HG03159 (cell line): ENCODE measurements at regions not wholly inside any gene's neighbourhood (a gene's known extent, or its start where the extent isn't known, plus 50 kb on each side); places are given as distances from the start of the nearest gene placed in this dataset.
"Not testable (repeated sequence)": the region's sequence is repeated elsewhere in the genome, so short reads cannot be mapped to it uniquely, and the experiment has no call there.

Experiments
- ATAC-seq: cut with Tn5 transposase; IDR thresholded peaks from one replicate; pipeline ENCODE4 v1.9.1; 2021; ENCODE audit warnings: mild to moderate bottlenecking, moderate library complexity; ENCODE audit not compliant: unreplicated experiment

DNA sequence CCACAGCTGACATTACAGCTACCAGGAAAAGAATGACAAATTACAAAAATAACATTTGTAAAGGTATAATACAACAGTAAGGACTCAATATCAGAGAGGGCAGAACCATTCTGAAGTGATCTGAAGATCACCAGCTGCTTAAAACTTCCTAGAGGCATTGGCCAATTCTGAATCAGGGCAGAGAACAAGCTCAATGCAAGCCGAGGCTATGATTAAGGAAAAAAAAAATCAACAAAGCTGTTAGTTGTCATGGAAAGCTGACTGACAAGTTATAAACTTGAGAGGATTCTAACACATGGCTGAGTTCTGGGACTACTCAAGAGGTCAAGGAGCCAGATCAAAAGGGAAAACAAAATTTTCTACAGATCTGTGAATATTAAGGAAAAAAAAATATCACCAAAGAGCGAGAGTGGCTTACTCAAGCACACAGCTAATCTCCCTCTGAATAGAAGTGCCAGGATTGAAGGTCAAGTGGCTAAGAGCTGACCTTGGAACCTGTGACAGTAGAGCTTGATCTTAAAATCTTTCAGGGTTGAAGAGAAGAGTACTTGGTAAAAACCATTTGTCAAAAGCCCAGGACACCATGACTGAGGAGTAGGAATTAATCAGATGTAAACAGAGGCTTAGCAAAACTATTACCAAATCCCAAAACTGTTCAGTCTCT lies 383.4 kb downstream of the USP25 start:
- ATAC-seq = no peak

GRCh38 chr21:16115461-16115860 lies 385.7 kb downstream of the USP25 start:
- no peak for ATAC-seq

DNA sequence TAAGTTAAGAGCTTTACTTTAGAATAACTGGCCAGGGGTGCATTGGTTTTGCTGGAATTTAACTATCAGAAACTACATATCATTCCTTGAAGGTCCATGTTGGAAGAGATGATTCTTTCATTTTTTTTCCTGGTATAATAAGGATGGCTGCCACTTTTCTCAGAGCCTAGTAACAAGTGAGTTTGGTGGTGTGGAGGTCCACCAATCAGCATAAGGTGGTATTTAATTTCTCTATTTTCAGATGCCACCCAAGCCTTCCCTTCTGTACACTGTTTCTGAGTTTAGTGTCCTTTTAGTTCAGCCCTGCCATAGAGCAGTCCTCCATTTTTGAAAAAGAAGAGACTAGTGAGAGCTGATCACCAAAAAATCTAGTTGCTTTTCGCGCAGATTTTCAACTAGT lies 386.3 kb downstream of the USP25 start:
- ATAC-seq = no peak

DNA sequence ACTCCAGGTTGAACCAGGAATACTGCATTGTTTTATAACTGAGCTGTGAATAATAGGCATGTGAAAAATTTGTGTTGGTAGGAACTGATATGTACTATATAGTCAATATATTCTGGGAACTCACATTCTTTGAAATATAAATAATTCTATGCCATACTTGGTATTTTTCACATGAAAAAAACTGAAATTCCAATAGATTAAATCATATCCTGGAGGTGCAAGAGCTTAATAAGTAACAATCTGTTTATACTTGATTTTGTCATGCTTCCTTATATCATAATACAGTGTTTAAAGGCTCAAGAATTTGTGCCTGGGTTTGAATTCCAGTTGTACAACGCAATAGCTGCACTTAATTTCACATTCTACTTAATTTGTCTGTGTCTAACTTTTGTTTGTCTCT lies 387.0 kb downstream of the USP25 start:
- ATAC-seq = no peak

DNA sequence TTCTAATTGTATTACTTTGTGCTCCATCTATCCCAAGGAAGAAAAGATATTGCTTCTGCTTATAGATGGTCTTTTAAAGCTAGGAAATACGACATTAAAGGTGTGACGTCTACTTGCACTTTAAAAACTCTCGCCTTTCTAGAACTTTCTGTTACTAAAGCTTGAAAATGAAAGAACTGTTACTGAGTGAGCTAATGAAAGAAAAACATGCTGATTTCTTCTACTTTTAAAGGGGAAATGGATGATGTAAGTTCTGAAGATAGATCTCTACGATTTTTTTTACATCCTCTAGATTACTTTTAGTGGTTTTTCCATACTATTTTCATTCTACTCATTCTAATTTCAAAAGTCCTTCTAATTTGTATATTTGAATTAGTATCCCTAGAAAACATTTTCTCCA lies 387.5 kb downstream of the USP25 start:
- no peak for ATAC-seq

GRCh38 chr21:16117851-16118590 lies 388.2 kb downstream of the USP25 start:
- ATAC-seq = no peak

DNA sequence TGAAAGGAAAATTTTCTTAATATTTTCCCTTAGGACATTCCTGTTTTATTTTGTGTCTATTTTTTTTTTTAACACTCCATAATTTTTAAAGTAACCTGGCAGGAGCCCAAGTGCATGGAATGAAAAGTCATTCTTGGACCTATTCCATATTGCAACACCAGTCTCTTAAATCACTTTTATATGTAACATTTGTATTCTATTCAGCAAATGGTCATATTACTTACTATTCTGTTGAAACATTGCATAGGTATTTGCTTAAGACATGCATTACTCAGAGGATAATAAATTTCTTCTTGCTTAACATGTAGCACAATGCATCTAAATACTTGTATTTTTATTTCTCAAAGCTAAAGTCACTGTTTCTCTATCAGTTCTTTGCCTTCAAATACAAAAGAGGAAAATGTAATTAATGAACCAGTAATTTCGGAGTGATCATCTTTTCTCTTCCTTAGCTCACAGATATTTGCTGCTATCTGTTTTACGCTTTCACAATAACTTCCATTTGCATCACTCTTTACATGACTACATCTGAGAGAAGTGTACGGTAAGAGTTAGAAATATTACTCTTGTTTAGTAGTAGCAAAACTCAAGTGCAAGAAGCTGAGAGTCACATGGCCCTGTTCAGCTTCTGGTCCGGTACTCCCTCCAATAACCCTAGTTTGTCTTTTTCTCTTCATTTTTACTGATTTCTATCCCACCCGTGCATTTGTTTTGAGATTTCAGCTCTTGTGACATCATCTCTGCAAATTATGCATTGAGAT lies 394.8 kb downstream of the USP25 start:
- no peak for ATAC-seq

- no peak for ATAC-seq
Measured at GRCh38 chr21:16125274-16125673, 395.5 kb downstream of the USP25 start.

DNA sequence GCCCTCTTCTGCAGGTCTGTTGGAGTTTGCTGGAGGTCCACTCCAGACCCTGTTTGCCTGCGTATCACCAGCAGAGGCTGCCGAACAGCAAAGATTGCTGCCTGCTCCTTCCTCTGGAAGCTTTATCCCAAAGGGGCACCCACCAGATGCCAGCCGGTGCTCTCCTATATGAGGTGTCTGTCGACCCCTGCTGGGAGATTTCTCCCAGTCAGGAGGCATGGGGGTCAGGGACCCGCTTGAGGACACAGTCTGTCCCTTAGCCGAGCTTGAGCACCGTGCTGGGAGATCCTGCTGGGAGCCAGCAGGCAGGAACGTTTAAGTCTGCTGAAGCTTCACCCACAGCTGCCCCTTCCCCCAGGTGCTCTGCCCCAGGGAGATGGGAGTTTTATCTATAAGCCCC lies 402.7 kb downstream of the USP25 start:
- ATAC-seq = not testable (repeated sequence)

DNA sequence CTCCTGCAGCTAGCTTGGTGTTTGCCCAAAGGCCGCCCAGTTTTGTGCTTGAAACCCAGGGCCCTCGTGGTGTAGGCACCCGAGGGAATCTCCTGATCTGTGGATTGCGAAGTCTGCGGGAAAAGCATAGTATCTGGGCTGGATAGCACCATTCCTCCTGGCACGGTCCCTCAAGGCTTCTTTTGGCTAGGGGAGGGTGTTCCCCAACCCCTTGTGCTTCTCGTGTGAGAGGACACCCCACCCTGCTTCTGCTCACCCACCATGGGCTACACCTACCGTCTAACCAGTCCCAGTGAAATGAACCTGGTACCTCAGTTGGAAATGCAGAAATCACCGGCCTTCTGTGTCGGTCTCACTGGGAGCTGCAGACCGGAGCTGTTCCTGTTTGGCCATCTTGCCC lies 403.5 kb downstream of the USP25 start:
- ATAC-seq = no peak

- no peak for ATAC-seq
Measured at GRCh38 chr21:16134134-16134533, 404.4 kb downstream of the USP25 start.

DNA sequence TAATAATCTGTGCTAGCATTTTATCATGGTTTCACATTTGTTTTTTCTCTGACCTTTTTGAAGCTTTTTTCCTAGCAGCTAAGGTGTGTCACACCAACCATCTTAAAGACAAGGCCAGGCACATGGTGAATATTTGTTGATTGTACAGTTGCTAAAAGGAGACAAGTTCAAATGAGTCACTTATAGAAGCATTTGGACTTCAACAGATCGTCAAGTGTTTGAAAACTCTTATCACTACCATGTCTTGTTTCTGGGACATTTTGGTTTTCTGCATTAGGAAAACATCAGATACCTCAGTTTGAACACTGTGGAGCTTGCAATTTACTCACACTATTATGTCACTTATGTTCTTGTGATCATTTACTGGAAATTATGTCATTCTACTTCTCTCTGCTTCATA lies 407.3 kb downstream of the USP25 start:
- ATAC-seq = no peak

DNA sequence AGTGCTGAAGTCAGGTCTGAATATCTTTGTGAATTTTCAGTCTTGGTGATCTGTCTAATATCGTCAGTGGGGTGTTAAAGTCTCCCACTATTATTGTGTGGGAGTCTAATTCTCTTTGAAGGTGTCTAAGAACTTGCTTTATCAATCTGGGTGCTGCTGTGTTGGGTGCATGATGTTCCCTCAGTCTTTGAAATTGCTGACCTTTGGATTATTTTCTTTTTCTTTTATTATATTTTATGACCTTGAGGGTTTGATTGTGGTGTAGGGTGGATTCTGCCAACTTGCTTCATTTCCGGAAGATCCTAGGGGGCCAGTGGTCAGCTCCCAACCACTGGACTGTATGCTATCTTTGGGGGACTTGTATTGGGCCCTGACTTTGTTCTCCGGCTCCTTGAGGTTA lies 415.3 kb downstream of the USP25 start:
- no peak for ATAC-seq

- ATAC-seq = no peak
Measured at GRCh38 chr21:16145479-16145878, 415.7 kb downstream of the USP25 start.

GRCh38 chr21:16154321-16154720 lies 424.5 kb downstream of the USP25 start:
- no peak for ATAC-seq

- no peak for ATAC-seq
Measured at GRCh38 chr21:16154951-16155635, 425.3 kb downstream of the USP25 start.

DNA sequence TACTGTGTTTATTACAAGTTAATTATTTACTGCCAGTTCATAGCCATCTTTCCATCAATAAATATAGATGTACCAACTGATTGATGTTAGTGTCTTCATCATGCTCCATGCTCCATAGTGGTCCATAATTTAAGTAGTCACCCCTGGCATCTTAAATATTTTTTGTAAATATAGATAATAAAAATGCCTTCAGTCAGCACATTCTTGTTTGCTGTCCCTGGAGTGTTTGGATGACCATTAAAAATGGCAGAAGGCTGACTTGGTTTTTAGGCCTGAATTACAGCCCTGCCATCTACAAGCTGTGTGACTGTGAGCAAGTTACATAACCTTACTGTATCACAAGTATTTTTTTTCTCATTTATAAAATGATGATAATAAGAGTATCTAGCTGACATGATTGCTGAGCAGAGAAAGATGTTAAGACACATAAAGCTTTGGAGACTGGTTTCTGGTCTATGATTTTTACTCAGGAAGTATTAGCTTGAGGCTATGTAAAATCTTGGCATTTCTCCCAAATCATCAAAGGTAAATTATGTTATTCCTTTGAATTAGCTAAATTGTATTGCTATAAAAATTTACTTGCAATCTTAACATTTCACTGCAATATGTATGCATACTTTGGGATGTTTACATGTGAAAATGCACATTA lies 427.2 kb downstream of the USP25 start:
- ATAC-seq = no peak

DNA sequence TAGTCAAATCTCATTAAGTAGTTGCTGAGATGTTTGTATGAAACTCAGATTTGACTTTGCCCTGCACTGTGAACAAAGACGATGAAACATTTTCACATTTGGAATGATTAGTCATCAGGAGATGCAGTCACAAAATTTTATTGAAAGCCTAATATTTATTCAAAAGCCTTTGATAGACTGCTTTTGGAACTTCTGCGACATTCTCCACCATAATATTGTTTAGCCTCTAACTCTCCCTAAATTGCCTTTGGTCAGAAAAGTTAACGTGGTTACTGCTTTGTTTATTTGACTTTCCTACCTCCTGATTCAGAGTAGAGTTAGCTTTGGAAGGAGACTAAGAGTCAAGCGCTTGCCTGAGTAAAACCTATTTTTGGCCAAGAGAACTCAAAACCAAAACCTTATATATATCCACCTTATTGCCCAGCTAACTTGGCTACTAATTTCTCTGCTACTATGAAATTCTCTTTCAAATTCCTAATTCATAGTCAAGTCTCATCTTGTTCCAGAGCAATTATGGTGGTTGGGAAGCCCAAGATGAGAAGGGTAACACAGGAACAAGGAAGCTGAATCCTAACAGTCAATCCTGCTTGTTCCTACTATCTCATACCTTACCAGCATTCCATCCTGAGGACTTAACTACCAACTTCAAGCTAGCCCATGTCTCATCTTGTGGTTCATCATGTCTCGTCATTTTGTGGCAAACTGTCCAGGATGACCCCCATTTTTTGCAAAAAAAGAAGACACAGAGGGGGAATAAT lies 429.6 kb downstream of the USP25 start:
- ATAC-seq = no peak

DNA sequence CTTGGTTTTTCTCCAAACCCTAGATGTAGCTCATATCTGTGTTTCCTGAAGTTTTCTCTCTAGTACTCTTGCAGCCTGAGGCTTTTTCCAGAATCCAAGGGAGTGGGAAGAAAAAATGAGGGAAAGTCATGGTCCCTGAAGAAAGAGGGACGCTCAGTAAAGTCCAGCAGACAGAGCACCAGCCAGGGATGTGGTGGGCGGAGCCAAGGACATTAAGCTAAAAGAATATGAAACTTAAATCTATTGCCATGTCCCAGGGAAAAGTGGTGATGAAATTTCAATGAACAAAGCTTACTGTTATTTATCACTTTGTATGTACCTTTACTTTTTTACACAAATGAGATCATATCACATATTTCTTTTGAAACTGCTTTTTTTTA lies 430.2 kb downstream of the USP25 start:
- ATAC-seq = no peak

DNA sequence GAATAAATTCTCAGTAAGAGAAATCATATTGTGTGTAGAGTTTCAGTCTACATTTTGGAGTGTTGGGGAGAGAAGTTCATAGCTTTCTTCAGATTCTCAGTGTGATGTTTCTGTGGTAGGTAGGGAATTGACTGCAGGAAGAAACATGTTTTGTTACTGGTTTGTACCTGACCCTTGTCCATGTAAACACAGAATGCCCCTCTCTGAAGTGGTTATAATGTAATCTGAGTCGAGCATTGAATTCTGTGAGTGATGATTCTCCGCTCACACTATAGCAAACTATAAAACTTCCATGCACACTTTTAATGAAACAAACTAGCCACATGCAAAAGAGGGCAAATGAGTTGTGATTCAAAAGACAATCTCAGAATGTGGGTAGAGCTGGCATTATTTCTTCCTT lies 433.2 kb downstream of the USP25 start:
- ATAC-seq = no peak
